T-helper 1 cell (primary cell): ENCODE measurements at regions not wholly inside any gene's neighbourhood (a gene's known extent, or its start where the extent isn't known, plus 50 kb on each side); places are given as distances from the start of the nearest gene placed in this dataset.
"Not testable (repeated sequence)": the region's sequence is repeated elsewhere in the genome, so short reads cannot be mapped to it uniquely, and the experiment has no call there.

Experiments used
- DNase-seq, 5 donors: peaks; one replicate each; pipeline ENCODE4 v3.0.0-alpha.2; 2012 to 2020

DNA sequence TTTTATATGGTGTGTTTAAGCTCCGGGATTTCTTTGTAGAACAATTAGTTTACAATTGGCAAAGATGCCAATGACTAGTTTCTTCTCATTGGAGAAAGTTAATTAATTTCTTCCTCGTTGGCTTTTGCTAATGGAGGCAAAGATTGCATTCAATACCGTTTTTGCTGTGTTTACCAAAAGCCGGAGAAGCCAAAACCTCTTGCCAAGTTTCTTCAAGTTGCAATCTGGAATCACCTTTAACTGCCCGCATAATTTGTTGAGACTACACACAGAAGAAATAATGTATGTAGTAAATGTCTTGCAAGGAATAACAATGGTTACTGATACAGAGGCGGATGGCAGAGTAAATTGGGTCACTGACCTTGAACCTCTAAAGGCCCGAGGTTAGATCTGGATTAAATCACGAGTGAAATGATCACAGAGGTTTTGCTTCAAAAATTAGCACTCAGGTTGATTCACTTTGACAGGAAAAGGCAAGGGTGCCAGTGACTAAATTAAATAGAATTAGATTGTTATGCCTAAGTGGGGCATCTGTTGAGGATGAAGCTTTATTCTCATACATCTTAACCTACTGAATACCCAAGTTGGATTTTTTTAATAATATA, 732.1 kb upstream of the NR2F2 start:
- no peak for DNase-seq

DNA sequence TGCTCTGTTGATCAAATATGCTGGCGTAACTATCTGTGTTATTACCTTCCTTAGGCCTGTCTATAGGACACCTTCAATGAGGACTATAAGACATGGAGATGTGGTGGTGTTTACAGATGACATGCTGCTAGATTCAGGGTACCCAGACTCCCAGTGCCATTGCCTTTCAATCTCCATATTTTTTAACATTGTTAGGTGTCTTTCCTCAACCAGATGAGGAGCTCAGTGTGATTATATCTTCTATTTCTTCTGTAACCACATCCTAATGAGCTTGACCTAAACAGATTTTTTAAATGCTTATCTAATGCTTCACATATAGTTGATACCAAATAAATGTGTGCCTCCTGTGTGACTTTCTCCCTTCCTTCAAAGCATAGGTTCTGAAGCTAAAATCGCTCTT, 730.1 kb upstream of the NR2F2 start:
- no peak for DNase-seq

DNA sequence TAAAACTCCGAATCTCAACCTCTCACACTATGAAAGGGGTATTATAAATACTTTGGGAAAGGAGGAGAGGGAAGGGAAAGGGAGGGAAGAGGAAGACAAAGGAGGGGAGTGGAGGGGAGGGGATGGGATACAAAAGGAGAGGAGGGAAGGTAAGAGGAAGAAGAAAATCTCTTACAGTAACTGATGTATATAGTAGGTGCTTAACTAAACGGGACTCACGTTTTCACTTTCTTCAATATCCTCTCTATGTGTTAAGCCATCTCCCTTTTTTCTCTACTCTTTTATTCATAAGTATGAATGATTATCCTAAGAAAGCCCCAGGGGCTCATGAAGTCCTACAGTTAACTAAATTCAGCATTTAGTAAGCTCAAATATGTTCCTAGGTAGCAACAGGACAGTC, 729.6 kb upstream of the NR2F2 start:
- no peak for DNase-seq

DNA sequence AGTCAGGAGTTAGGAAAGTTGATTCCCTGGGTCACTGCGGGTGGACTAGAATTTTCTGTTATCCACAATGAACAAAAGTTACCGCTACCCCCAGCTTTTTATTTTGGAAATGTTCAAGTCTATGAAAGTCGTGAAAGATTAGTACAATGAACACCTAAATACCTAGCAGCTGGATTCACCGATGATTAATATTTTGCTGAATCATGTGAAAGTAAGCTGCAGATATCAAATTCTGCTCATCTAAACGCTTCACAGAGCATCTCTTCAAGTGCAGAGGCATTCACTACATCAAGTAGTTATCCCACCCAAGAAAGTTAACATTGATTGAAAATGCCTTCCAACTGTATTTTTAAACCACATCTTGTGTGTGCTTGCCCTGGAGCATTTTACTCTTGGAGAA, 729.0 kb upstream of the NR2F2 start:
- no peak for DNase-seq

DNA sequence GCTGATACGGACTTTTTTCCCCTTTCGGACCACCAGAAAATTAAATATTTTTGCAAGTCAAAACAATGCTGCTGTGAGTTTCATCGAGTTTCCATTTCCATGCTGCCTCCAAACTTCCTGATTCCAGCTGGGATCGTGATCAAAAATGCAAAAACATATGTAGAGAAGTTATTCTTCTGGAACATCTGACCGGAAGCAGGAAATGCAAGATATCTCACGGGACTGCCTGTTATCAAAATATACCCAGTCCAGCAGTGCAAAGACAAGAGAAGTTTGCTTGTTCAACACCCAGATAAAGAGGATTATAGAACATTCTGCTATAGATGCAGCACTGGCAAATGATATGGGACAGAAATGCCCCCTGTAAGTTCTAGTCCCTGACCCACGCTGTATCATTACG, 726.7 kb upstream of the NR2F2 start:
- DNase-seq, result no peak

DNA sequence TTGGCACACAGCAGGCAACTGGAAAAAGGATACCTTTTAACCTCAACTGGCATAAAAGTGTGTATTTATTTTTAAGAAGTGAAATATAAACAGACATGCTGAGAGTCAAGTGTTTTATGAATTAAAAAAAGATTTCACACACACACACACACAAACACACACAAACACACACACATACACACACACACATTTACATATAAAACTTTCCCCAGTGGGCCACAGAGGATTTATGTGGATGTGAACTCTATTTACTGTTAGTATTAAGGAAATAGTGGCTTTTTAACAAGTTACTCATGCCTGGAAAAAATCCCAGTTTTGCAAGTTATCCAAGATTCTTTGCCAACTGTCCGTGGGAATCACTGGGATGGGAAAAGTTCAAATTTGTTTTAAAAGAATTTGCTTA, 725.9 kb upstream of the NR2F2 start:
- DNase-seq, result no peak

DNA sequence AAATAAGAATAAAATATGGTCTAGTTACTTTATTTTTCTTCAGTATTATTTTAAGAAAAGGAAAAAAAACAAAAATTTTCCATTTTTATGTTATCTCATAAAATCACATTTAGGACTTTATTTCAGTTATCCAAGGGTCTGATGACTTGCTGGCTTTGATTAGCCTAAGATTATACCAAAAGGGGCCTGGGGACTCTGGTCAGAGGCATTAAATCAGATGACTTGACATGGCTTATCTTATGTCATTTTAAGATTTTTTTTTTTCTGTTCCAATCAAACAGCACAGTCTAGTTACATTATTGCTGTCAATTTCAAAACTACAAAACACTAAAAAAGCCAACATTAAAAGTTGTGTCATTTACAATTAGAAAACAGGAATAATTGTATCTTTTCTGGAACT, 725.4 kb upstream of the NR2F2 start:
- DNase-seq, result no peak

DNA sequence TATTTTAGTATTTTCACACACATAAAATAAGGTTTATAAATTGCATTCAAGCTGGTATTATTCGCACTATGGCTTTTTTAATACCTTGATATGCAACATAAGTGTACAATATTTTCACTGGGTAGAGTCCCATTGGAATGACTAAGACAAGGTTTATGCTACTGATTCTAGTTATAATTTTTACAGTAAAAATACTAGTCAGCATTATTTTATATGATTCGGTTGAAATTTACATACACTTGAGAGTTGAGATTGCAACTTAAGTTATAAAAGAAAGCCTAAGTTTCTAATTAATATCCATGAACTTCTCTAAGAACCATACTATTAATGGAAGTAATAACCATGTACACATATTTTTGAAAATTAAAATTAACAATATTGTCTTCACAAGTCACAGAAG, 723.9 kb upstream of the NR2F2 start:
- no peak for DNase-seq

DNA sequence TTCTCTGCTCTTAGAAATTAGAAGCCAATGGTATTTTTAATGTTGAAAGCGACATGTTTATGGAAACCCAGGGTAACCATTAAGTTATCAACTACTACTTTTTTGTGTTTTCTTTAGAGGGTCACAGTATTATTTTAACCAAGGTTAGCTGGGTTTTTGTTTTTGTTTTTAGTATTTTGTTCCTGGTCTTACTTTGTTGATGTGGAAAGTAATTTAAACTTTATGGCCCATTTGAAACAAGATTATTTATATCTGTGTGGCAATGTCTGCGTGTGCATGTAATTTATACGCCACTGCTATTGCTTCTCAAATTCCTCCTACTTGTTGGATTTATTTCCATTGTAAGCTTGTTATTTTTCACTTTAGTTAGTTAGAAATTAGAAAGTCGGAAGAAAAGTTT, 722.1 kb upstream of the NR2F2 start:
- no peak for DNase-seq

DNA sequence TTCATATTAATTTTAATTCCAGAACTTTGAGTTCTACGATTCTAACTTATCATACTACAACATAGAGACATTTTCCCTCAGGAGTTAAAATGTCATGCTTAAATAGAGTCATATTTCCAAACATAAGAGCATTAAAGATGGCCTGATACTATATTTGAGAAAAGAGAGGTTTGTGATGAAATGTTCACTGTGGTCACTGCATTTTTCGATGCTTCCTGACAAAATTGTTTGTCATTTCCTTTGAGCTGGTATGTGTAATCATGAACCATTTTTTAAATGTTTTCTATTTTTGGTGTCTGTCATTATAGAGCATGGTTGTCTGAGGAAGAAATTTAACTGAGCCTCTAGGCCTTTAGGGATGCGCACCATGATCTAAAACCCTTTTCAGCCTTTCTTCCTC, 721.4 kb upstream of the NR2F2 start:
- no peak for DNase-seq

DNA sequence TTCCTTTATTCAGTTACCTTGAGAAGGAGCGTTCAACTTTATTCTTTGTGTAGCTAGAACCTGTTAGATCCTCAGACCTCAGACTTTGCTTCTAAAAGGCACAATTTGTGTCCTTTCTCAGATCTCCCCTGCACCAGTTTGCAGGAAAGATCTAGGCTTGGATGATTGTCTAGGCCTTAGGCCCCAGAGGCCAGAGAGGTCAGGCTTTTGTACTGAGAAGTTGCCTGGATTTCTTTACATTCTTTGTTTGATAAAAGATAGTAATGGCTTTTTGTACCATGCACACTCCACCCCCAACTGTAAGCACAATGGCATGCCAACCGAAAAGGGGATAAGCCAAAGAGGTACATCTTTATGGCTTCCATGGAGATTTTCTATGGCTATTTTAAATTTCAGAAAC, 719.6 kb upstream of the NR2F2 start:
- DNase-seq, result no peak

DNA sequence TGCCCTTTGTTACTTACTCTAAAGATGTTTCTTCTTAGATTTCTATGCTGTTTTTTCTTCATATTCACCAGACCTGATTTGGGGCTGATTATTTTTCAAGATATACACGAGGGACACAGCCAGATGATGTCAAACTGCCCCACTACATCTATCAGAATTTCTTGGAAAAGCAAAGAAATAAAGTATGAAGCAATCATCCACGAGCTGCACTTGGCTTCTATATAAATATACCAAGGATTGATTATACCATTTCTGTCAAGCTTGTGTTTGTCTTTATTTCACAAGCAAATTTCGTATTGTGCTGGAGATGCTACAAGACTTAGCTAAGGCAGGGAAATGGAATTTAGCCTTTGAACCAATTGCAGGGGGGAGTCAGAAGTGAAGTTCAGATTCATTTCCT, 715.1 kb upstream of the NR2F2 start:
- DNase-seq, result no peak

DNA sequence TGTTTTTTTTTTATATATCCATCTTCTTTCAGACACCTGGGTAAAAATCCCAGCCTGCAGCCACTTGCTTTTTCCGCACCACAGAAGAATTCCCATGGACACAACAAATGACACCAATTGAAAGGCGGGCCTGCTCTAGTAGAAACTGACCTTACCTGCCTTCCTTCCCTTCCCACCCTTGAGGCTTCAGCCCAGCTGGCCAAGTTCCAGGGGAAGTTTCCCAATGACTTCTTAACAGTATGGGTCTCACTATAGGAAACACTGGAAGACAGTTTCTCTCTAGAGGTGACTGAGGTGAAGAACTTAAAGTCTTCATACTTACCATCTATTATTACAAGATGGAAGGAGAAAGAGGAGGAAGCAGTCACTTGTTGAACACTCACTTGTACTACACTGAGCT, 714.2 kb upstream of the NR2F2 start:
- DNase-seq, result no peak

DNA sequence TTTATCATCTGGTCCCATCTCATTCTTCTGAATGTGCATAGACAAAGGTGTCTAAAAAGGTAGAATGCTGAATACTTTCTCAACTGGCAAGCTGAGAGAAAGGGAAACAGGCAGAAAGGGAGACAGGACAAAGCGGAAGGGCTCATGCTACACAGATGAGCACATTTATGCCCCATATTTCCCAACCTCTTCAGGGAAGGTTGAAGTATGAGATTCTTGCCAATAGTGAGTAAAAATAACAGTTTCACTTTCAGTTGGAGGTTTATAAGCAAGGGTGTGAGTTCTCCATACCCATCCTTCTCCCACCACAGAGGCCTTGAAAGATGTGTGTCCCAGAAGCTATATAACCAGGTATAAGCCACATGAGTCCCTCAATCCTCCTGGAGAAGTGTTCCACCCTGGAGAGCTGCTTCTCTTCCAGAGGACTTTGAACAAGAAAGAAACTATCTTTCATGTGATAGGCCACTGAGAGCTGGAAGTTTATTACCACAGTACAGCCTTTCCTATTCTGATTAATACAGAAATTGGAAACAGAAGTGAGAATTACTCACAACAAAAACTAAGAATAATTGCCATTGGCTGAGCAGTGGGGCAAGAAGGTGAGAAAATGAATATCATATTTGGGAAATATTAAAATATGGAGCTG, 709.4 kb upstream of the NR2F2 start:
- DNase-seq, result peak in 1 of 5 donors; percentile 20

DNA sequence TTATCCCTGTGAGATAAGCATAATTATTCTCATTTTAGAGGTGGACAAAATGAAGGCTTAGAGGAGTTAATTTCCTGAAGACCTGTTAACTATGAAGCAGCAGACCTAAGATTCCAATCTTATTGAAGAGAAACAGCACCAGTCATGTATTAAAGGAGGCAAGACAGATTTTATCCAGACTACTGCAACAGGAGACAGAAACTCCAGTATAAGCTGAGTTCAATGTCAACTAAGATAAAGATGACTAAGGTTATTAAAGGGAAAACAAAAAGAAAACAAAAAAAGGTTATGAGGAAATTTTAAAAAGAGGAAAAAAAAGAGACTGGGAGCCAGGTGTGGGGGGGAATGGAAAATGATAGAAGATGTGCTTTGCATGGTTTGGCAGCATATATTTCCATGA, 707.7 kb upstream of the NR2F2 start:
- DNase-seq, result no peak

DNA sequence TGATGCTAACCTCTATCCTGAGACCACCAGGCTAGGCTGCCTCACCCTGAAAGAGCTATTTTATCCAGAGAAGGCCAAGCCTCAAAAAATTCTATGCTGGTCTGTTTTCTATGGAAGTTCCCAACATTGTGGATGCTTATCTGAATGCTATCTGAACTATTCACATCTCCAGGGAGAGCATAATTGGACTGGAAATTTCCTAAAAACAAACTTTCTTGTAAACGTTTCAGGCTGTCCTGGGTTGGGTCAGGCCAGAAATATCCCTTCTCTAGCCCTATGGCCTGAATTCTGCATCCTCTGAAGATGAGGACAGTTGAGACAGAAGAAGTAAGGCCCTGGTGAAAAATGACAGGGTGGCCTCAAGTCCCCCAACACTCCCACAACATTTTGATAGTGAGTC, 706.4 kb upstream of the NR2F2 start:
- no peak for DNase-seq

DNA sequence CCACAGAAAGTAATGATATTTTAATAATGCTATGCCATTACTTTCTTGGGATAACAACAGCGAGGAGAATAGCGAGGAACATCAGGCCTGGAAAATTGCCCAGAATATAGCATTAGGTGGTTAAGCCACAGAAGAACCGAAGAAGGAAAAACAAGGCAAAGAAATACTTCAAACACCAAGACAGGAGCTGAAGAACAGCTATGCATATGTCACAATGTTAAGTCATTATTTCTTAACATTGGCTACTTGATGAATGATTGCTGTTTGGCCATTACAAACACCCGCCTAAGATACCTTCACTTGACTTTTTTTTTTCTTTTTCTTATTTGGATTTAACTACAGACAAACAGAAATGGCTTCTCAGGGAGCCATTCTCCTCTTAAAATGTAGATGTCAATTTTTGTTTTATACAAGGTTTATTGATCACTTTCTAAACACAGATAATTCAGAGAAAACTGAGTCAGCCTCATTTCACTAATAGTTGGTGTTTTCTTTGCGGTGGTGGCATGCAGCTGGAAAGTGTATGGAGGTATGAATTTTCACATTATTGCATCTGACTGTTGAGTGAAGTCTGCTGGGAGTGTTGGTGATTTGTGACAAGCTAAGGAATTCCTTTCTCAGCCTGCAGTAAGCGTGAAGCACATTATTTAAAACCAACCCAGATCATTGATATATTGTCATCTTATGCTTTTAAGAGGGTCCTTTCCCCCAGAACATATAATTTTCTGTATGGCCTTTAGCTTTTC, 705.7 kb upstream of the NR2F2 start:
- DNase-seq, result no peak

DNA sequence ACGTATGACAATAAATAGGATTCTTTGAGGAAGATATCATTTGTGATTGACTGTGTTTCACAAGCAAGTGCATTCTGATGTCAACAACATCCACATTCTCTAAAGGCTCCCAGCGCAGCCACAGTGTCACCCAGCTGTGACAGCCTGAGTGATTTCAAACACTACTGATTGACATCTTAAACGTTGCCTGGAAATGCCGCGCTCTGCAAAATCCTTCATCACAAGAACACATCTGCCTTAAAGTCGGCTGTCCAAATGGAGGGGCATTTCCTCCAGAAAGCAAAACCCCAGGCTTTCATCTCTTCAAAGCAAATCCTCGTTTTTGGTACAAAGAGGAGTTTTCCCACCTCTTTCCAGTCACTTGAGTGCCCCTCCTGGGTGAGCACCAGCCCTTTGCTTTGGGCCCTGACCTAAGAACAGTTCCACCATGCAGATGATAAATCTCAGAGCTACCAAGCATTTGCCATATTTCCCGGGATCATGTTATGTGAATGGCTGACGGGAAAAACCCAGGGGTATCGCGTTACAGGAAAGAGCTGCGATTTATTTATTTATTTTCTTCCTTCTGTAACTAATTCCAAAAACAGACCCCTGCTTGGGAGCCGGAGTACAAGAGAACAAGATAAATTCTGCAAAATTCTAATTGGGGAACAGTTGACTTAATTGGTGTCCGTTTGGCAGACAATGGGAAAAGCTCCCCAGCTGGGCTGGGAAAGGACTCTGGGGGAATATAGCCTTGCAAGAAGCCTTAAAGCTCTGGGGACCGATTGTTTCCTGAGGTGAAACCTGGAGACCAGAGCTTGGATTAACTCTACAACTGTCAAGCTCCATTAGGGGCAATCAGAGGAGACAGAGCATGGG, 703.8 kb upstream of the NR2F2 start:
- DNase-seq, result no peak

DNA sequence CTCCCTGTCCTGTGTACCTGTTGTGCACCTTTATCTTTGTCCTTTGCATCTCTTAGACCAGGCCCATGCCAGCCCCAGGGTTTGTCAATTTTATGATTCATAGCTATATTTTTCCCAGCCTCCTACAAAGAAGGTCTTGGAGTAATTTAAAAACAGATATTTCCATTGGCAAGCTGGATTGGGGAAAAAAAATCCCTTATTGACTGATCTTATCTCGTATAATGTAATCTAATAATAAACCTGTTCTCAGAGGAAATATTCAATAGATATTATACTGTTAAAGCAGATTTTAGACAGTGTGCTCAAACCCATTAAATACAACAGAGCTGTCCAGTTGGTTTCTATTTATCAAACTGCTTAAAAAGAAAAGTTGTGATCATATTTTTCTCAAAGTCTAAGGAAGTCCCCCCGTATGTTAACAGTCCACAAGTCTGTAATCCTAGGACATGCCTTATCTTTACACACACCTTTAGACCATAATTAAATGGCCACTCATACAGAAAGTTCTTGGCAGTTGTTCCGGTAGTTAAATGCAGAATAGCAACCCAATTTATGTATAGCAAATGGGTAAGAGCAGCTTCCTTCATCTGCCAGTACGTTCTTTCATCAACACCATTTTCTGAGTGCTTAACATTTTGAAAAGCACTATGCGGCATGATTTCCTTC, 700.9 kb upstream of the NR2F2 start:
- no peak for DNase-seq

DNA sequence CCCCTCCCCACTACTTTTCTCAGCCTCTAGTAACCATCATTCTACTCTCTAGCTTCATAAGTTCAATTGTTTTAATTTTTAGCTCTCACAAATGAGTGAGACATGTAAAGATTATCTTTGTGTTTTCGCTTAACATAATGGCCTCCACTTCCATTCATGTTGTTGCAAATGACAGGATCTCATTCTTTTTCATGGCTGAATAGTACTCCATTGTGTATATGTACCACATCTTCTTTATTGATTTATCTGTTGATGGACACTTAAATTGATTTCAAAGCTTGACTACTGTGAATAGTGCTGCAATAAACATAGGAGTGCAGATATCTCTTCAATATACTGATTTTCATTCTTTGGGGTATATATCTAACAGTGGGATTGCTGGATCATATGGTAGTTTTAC, 699.8 kb upstream of the NR2F2 start:
- DNase-seq, result no peak

DNA sequence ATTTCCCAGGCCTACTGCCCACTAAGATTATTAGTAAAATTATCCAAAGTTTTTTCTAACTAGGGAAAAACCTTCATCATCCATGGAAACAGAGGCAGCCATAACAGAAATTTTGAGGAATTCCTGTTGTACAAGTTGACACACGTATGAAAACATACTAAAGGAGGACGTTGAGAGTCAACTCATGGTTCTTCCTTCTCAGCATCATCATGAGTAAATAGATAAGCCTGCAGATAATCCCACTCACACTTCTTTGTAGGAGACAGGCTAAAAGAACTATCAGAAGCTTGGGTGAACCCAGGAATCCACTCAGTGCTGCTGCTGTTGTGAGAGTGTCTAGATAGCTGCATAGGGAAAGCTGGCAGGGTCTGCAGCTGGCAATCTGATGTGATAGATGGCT, 694.8 kb upstream of the NR2F2 start:
- DNase-seq, result no peak

DNA sequence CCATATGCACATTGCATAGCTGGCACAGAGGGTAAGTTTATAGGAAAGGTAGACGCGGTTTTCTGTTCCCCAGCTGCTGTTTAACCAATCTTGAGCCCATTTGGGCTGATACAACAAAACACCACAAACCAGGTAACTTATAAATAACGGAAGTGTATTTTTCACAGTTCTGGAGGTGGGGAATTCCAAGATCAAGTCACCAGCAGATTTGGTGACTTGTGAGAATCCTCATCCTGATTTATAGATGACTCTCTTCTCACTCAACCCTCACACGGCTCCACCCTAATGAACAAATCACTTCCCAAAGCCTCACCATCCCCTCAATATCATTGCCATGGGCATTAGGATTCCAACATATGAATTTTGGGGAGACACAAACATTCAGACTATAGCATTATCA, 694.4 kb upstream of the NR2F2 start:
- DNase-seq, result no peak

DNA sequence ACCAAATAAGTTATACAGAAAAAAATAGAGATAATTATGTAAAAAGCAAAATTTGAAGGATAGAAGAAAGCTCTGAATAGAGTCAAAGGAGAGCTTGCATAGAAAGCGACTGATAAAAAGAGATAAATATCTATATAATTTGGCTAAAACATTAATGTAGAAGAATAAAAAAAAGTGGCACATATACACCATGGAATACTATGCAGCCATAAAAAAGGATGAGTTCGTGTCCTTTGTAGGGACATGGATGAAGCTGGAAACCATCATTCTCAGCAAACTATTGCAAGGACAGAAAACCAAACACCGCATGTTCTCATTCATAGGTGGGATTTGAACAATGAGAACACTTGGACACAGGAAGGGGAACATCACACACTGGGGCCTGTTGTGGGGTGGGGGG, 693.3 kb upstream of the NR2F2 start:
- not testable (repeated sequence) for DNase-seq
